ENCODE measurements at regions not wholly inside any gene's neighbourhood (a gene's known extent, or its start where the extent isn't known, plus 50 kb on each side); places are given as distances from the start of the nearest gene placed in this dataset.

DNA sequence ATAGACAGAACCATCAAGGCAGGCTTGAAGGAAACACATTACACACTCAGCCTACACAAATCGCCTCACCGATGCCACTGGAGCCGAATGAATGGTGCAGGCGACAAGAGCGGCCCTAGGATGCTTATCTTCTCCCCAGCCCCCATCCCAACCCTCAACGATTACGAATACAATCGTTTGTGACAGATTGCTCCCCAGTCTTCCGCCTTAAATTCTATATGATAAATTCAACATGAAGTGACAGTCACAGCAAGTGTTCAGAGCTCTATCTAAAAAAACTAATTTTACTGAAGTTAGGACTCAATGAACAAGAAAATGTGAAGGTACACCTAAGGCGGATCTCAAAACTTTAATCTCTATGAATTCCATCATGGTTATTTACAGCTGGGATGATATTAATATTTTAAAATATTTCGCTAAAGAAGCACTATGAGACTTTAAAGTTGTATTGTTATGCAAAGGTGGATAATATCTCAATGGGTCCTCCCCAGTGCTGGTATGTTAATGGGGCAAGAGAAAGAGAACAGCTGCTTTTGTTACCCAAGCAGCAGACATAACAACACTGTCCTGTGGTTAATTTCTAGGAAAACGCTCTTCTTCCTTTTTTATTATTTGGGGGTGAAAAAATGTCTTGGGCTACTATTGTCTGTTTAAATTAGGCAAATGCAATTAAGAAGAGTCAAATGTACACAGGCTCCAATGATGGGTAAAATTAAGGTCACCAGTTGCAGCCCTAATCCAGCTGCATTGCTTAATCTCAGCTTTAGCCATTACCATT, 147.6 kb upstream of the NR2F2 start:
- intact Hi-C loops (cut with DNase I; ENCODE audit: low total_unique reads) = no loop called here
- no peak for DNase-seq
- TF ChIP-seq, protein P1, sequence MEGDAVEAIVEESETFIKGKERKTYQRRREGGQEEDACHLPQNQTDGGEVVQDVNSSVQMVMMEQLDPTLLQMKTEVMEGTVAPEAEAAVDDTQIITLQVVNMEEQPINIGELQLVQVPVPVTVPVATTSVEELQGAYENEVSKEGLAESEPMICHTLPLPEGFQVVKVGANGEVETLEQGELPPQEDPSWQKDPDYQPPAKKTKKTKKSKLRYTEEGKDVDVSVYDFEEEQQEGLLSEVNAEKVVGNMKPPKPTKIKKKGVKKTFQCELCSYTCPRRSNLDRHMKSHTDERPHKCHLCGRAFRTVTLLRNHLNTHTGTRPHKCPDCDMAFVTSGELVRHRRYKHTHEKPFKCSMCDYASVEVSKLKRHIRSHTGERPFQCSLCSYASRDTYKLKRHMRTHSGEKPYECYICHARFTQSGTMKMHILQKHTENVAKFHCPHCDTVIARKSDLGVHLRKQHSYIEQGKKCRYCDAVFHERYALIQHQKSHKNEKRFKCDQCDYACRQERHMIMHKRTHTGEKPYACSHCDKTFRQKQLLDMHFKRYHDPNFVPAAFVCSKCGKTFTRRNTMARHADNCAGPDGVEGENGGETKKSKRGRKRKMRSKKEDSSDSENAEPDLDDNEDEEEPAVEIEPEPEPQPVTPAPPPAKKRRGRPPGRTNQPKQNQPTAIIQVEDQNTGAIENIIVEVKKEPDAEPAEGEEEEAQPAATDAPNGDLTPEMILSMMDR (IDR thresholded peaks at IDR 0.05) = no peak

DNA sequence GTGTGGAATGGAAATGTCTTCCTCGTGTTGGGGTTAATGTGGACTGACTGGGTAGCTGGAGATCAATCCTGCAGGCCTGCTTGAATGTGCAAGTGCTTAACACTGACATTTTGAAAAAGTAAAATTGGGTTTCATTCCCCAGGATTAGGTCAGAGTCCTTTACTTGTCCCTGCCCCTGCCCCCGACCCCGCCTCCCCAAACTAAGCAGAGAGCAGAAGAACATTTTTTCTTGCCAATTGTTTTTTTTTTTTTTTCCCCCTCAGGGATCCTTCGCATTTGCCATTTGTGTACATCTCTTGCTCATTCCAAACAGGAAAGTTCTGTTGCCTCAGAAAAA, 147.0 kb upstream of the NR2F2 start:
- H3K27me3 ChIP-seq = no peaks in the 10 kb centered on the region
- no peak overlapping the region for H3K4me3 ChIP-seq
- peak overlapping the region; percentile 10 to 89 for H3K27ac ChIP-seq
- no peaks in the 10 kb centered on the region for H3K36me3 ChIP-seq
- no peak for DNase-seq
- peaks cover 0 to 39% (median 12%) of the 10 kb centered on the region in 4 donors for H3K4me1 ChIP-seq
- intact Hi-C loops (cut with DNase I; ENCODE audit: low total_unique reads) = no loop called here
- H3K9me3 ChIP-seq = no peaks in the 10 kb centered on the region
- TF ChIP-seq, protein P1 (IDR thresholded peaks at IDR 0.05) = no peak

More for the DNA sequence above, 147.6 kb upstream of the NR2F2 start:
- Histone ChIP-seq H3K36me3 (no peaks in the 10 kb centered on the region), H3K4me1 (peaks cover 0 to 39% (median 12%) of the 10 kb centered on the region in 4 donors), H3K4me3 (no peak overlapping the region), H3K27me3 (no peaks in the 10 kb centered on the region), H3K27ac (peak overlapping the region; percentile 81 to 89), H3K9me3 (no peaks in the 10 kb centered on the region)

DNA sequence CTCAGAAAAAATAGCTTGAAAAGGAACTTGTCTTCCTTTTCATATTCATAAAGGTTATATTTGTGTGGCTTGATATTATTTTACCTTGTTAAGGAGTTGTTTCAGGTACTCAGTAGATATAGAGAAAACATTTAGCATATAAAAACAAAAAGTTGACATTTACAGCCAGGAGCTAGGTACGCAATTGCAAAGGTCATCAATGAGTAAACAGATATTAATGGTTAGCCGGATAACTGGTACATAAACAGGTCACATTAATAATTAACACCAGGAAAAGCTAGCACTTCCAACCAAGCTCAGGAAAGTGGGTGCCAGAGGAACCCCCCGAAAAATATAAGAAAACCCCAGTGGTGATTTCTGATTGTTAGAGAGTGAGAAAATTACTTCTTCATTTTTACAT, 146.6 kb upstream of the NR2F2 start:
- Histone ChIP-seq H3K4me3 (no peak overlapping the region), H3K9me3 (no peaks in the 10 kb centered on the region), H3K27ac (peak overlapping the region; percentile 10 to 89), H3K4me1 (peaks cover 0 to 39% (median 12%) of the 10 kb centered on the region in 4 donors), H3K36me3 (no peaks in the 10 kb centered on the region), H3K27me3 (no peaks in the 10 kb centered on the region)
- intact Hi-C loops (cut with DNase I; ENCODE audit: low total_unique reads) = no loop called here
- no peak for DNase-seq
- TF ChIP-seq, protein P1 (IDR thresholded peaks at IDR 0.05) = no peak

DNA sequence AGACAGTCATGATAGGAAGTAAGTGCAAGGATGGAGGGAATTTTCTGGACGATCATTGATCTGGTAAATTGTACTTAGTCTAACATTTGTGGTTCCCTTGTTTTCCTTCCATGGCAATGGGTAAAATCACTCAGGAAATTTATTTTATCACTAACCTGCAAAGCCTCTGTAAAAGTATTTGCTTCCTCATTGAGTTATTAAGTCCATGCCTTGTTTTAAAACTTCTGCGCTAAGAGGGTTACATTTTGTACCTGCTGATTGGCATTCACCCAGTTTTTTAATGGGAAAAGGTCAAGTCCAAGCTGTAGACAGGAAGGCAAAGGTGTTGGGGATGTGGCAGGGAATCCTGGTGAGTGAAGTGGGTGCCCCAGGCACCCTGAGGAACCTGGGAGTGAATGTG, 146.2 kb upstream of the NR2F2 start:
- no peaks in the 10 kb centered on the region for H3K27me3 ChIP-seq
- no peaks in the 10 kb centered on the region for H3K9me3 ChIP-seq
- H3K36me3 ChIP-seq = no peaks in the 10 kb centered on the region
- TF ChIP-seq, protein P1 (IDR thresholded peaks at IDR 0.05) = no peak
- DNase-seq = no peak
- intact Hi-C loops (cut with DNase I; ENCODE audit: low total_unique reads) = no loop called here
- no peak overlapping the region for H3K4me3 ChIP-seq
- peaks cover 0 to 39% (median 12%) of the 10 kb centered on the region in 4 donors for H3K4me1 ChIP-seq
- peak overlapping the region; percentile 10 to 89 for H3K27ac ChIP-seq

DNA sequence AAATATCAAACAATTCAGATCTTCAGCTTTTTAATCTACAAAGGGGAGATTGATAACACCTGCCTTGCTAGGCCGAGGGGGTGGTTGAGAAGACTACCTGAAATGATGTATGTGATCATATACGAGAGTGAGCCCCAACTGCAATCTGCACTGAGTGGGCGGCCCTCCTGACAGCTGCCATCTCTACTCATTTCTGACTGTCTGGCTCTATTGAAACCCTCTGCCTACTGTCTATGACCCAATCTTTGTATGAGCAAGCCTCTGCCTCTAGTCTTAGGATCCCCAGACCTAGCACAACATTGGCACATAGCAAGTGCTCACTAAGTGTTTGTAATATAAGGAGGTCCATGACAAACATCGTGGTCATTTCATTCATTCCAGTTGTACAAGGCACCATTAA, 144.4 kb upstream of the NR2F2 start:
- Histone ChIP-seq H3K9me3 (no peaks in the 10 kb centered on the region), H3K27ac (no peak overlapping the region), H3K4me3 (no peak overlapping the region), H3K4me1 (peaks cover 0 to 26% (median 9%) of the 10 kb centered on the region in 4 donors), H3K36me3 (no peaks in the 10 kb centered on the region), H3K27me3 (no peaks in the 10 kb centered on the region)
- DNase-seq = no peak
- TF ChIP-seq, protein P1 (IDR thresholded peaks at IDR 0.05) = no peak
- intact Hi-C loops (cut with DNase I; ENCODE audit: low total_unique reads) = no loop called here
